ENCODE measurements at regions not wholly inside any gene's neighbourhood (a gene's known extent, or its start where the extent isn't known, plus 50 kb on each side); places are given as distances from the start of the nearest gene placed in this dataset.

- H3K4me3 ChIP-seq (ENCODE audit: low read depth, low read length, poor library complexity, severe bottlenecking), result no peak overlapping the region
- no peaks in the 10 kb centered on the region for H3K79me2 ChIP-seq (ENCODE audit: insufficient read depth, low read length)
- no peak overlapping the region for H2AFZ ChIP-seq (ENCODE audit: low read length)
- TF ChIP-seq, protein P1, sequence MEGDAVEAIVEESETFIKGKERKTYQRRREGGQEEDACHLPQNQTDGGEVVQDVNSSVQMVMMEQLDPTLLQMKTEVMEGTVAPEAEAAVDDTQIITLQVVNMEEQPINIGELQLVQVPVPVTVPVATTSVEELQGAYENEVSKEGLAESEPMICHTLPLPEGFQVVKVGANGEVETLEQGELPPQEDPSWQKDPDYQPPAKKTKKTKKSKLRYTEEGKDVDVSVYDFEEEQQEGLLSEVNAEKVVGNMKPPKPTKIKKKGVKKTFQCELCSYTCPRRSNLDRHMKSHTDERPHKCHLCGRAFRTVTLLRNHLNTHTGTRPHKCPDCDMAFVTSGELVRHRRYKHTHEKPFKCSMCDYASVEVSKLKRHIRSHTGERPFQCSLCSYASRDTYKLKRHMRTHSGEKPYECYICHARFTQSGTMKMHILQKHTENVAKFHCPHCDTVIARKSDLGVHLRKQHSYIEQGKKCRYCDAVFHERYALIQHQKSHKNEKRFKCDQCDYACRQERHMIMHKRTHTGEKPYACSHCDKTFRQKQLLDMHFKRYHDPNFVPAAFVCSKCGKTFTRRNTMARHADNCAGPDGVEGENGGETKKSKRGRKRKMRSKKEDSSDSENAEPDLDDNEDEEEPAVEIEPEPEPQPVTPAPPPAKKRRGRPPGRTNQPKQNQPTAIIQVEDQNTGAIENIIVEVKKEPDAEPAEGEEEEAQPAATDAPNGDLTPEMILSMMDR (IDR thresholded peaks at IDR 0.05; ENCODE audit: low read length), result no peak
- no peak for TF ChIP-seq EZH2 (IDR thresholded peaks at IDR 0.05; ENCODE audit: borderline replicate concordance, low read length)
- H4K20me1 ChIP-seq (ENCODE audit: insufficient read depth, low read length), result no peaks in the 10 kb centered on the region
- H3K36me3 ChIP-seq (ENCODE audit: insufficient read depth, low read length), result no peaks in the 10 kb centered on the region
- no peak overlapping the region for H3K4me2 ChIP-seq (ENCODE audit: low read length)
- no peaks in the 10 kb centered on the region for H3K9me3 ChIP-seq (ENCODE audit: low read length)
- no peak overlapping the region for H3K27ac ChIP-seq (ENCODE audit: low read depth, low read length, poor library complexity, severe bottlenecking)
- H3K9me2 ChIP-seq (ENCODE audit: low read depth, low read length), result no peaks in the 10 kb centered on the region
- no peaks in the 10 kb centered on the region for H3K27me3 ChIP-seq (ENCODE audit: insufficient read depth, low read length)
- H3K9ac ChIP-seq (ENCODE audit: low read length), result no peak overlapping the region
- no peaks in the 10 kb centered on the region for H3F3A ChIP-seq (ENCODE audit: insufficient read depth, low read length)
- H3K4me1 ChIP-seq (ENCODE audit: insufficient read depth, low read length, severe bottlenecking), result no peaks in the 10 kb centered on the region
Measured at GRCh38 chr4:30630431-30630830, 89.7 kb upstream of the PCDH7 start.

DNA sequence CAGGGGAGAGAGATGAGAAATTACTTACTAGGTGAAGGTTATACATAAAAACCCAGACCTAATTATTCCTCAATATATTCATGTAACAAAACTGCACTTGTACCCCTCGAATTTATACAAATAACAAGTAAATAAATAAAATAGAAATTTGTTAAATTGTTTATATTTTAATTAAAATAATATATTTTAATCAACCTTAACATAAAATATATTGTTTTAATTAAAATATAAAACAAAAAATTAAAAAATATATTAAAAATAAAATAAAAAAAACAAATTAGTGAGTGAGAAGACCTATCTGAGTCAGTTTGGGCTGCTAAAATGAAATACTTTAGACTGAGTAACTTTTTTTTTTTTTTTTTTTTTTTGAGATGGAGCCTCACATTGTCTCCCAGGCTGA lies 87.4 kb upstream of the PCDH7 start:
- no peaks in the 10 kb centered on the region for H3K79me2 ChIP-seq (ENCODE audit: insufficient read depth, low read length)
- H3K4me1 ChIP-seq (ENCODE audit: insufficient read depth, low read length, severe bottlenecking), result no peaks in the 10 kb centered on the region
- no peaks in the 10 kb centered on the region for H3F3A ChIP-seq (ENCODE audit: insufficient read depth, low read length)
- H3K36me3 ChIP-seq (ENCODE audit: insufficient read depth, low read length), result no peaks in the 10 kb centered on the region
- H3K4me3 ChIP-seq (ENCODE audit: low read depth, low read length, poor library complexity, severe bottlenecking), result no peak overlapping the region
- H3K9me2 ChIP-seq (ENCODE audit: low read depth, low read length), result no peaks in the 10 kb centered on the region
- no peak overlapping the region for H3K4me2 ChIP-seq (ENCODE audit: low read length)
- H3K9me3 ChIP-seq (ENCODE audit: low read length), result no peaks in the 10 kb centered on the region
- H4K20me1 ChIP-seq (ENCODE audit: insufficient read depth, low read length), result no peaks in the 10 kb centered on the region
- H3K9ac ChIP-seq (ENCODE audit: low read length), result no peak overlapping the region
- H3K27ac ChIP-seq (ENCODE audit: low read depth, low read length, poor library complexity, severe bottlenecking), result no peak overlapping the region
- H2AFZ ChIP-seq (ENCODE audit: low read length), result no peak overlapping the region
- no peaks in the 10 kb centered on the region for H3K27me3 ChIP-seq (ENCODE audit: insufficient read depth, low read length)
- no peak for TF ChIP-seq EZH2 (IDR thresholded peaks at IDR 0.05; ENCODE audit: borderline replicate concordance, low read length)
- TF ChIP-seq, protein P1 (IDR thresholded peaks at IDR 0.05; ENCODE audit: low read length), result no peak

GRCh38 chr4:30641345-30641744 lies 78.8 kb upstream of the PCDH7 start:
- no peak overlapping the region for H3K9ac ChIP-seq (ENCODE audit: low read length)
- H3K9me2 ChIP-seq (ENCODE audit: low read depth, low read length), result no peaks in the 10 kb centered on the region
- H3K27ac ChIP-seq (ENCODE audit: low read depth, low read length, poor library complexity, severe bottlenecking), result no peak overlapping the region
- no peaks in the 10 kb centered on the region for H3K4me1 ChIP-seq (ENCODE audit: insufficient read depth, low read length, severe bottlenecking)
- no peaks in the 10 kb centered on the region for H3K9me3 ChIP-seq (ENCODE audit: low read length)
- H3K27me3 ChIP-seq (ENCODE audit: insufficient read depth, low read length), result no peaks in the 10 kb centered on the region
- TF ChIP-seq, protein P1 (IDR thresholded peaks at IDR 0.05; ENCODE audit: low read length), result no peak
- TF ChIP-seq EZH2 (IDR thresholded peaks at IDR 0.05; ENCODE audit: borderline replicate concordance, low read length), result no peak
- H3K4me2 ChIP-seq (ENCODE audit: low read length), result no peak overlapping the region
- H3F3A ChIP-seq (ENCODE audit: insufficient read depth, low read length), result no peaks in the 10 kb centered on the region
- H3K36me3 ChIP-seq (ENCODE audit: insufficient read depth, low read length), result no peaks in the 10 kb centered on the region
- H4K20me1 ChIP-seq (ENCODE audit: insufficient read depth, low read length), result no peaks in the 10 kb centered on the region
- H3K4me3 ChIP-seq (ENCODE audit: low read depth, low read length, poor library complexity, severe bottlenecking), result no peak overlapping the region
- no peak overlapping the region for H2AFZ ChIP-seq (ENCODE audit: low read length)
- no peaks in the 10 kb centered on the region for H3K79me2 ChIP-seq (ENCODE audit: insufficient read depth, low read length)
